Nephron progenitor cell (in vitro differentiated cells): ENCODE measurements at regions not wholly inside any gene's neighbourhood (a gene's known extent, or its start where the extent isn't known, plus 50 kb on each side); places are given as distances from the start of the nearest gene placed in this dataset.

Experiments used
- DNase-seq: peaks from one replicate; pipeline ENCODE4 v3.0.0; 2021
- H3K27ac Mint-ChIP-seq: 2 replicates; pipeline ENCODE4 v1.8.0; 2021; ENCODE audit warnings: mild to moderate bottlenecking, moderate library complexity, mixed read lengths
- H3K27me3 Mint-ChIP-seq: 2 replicates; pipeline ENCODE4 v1.8.0; 2021; ENCODE audit warnings: mild to moderate bottlenecking, low read depth, mixed read lengths; ENCODE audit not compliant: poor library complexity
- H3K36me3 Mint-ChIP-seq: 2 replicates; pipeline ENCODE4 v1.8.0; 2021; ENCODE audit warnings: low read depth, mixed read lengths
- H3K4me1 Mint-ChIP-seq: 2 replicates; pipeline ENCODE4 v1.8.0; 2021; ENCODE audit warnings: mixed read lengths
- H3K4me3 Mint-ChIP-seq: 2 replicates; pipeline ENCODE4 v1.8.0; 2021; ENCODE audit warnings: mild to moderate bottlenecking, moderate library complexity, mixed read lengths
- H3K9me3 Mint-ChIP-seq: 2 replicates; pipeline ENCODE4 v1.8.0; 2021; ENCODE audit warnings: mild to moderate bottlenecking, moderate library complexity, mixed read lengths
- TF ChIP-seq, protein P1 (sequence below): fragments of 200-600 bp; sonication (generic); IDR thresholded peaks from 2 replicates; pipeline ENCODE4 v1.5.0; 2021; ENCODE audit warnings: antibody characterized with exemption

DNA sequence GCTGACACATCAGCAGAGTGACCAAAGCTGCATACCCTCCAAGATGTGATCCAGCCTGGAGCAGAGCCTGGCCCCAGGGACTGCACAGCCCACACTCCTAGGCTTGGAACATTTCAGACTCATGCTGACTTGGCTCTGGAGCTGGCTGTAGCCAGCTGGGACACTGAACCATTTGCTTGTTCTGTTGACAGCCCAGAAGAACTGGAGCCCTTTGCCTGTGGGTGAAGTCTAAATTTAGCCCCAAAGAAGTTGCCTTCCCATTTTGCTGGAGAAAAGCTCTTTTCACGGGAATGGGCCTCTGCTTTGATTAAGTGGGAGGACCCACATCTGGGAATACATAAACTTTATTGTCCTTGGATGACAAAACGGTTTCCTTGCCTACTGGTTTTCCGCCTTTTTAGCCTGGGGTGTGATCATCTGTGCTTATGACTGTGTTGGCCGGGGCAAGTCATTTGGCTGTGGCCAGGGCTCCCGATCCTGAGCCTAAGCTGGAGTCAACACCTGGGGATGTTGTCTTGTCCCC is 186.2 kb upstream of the BMPER start:
- no peaks in the 10 kb centered on the region for H3K36me3 Mint-ChIP-seq
- H3K9me3 Mint-ChIP-seq: peaks cover 16% of the 10 kb centered on the region
- peaks cover 57% of the 10 kb centered on the region for H3K4me1 Mint-ChIP-seq
- H3K27ac Mint-ChIP-seq: peak overlapping the region; percentile 90
- no peak for DNase-seq
- H3K27me3 Mint-ChIP-seq: peaks cover 12% of the 10 kb centered on the region
- H3K4me3 Mint-ChIP-seq: no peak overlapping the region
- TF ChIP-seq, protein P1, sequence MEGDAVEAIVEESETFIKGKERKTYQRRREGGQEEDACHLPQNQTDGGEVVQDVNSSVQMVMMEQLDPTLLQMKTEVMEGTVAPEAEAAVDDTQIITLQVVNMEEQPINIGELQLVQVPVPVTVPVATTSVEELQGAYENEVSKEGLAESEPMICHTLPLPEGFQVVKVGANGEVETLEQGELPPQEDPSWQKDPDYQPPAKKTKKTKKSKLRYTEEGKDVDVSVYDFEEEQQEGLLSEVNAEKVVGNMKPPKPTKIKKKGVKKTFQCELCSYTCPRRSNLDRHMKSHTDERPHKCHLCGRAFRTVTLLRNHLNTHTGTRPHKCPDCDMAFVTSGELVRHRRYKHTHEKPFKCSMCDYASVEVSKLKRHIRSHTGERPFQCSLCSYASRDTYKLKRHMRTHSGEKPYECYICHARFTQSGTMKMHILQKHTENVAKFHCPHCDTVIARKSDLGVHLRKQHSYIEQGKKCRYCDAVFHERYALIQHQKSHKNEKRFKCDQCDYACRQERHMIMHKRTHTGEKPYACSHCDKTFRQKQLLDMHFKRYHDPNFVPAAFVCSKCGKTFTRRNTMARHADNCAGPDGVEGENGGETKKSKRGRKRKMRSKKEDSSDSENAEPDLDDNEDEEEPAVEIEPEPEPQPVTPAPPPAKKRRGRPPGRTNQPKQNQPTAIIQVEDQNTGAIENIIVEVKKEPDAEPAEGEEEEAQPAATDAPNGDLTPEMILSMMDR: no peak

DNA sequence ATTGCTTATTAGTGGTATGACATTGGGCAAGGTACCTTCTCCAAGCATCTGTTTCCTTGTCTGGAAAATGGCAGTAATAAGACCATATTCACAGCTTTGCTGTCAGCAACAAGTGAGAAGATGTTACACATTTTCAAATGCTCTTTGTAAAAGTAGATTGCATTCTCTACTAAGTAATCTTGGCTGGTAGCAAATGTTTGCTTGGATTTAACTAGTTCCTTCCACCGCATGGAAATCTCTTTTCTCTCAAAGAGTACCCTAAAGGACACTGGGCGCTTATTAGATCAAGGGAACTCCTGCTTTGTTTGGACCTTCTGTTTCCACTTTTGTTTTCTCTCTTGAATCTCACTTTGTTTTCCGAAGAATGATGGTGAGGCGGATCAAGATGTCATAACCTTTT is 185.2 kb upstream of the BMPER start:
- DNase-seq: no peak
- Mint-ChIP-seq H3K36me3 (no peaks in the 10 kb centered on the region), H3K27ac (no peak overlapping the region), H3K4me1 (peaks cover 62% of the 10 kb centered on the region), H3K9me3 (peaks cover 11% of the 10 kb centered on the region), H3K27me3 (peaks cover 2% of the 10 kb centered on the region), H3K4me3 (no peak overlapping the region)
- TF ChIP-seq, protein P1: no peak

DNA sequence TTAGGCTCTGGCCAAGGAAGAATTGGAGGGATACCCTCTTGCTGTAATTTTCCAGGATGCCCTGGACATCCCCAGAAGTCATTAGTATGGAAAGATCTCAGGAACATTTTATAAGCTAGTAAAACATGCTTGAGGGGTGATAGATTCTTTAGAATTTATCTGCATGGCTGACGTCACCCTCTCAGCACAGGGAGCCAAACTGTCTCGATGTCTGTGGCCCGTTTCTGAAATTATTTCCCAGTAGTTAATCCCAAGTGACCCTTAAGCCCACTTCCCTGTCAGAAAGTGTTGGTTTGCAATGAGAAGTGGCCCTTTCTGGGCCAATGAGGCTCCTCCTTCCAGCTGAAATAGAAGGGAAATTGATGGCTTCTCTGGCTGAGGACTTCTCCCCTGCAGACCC is 184.5 kb upstream of the BMPER start:
- H3K4me1 Mint-ChIP-seq: peaks cover 70% of the 10 kb centered on the region

DNA sequence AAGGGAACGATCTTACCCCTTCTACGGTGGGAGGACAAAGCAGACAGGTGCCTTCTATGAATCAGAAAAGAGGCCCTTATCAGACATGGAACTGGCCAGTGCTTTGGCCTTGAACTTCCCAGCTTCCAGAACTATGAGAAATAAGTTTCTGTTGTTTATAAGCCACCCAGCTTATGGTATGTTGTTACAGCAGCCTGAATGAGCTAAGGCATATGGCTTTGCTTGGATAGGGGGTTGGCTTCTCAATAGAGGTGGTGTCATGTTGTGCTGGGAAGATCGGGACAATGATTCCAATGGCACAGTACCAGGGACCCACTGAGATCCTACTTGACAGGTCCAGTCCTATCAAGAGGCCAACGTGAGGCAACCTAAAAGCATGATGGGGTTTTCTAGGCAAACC is 183.4 kb upstream of the BMPER start:
- Mint-ChIP-seq H3K4me1 (peaks cover 72% of the 10 kb centered on the region), H3K27me3 (no peaks in the 10 kb centered on the region), H3K36me3 (no peaks in the 10 kb centered on the region), H3K9me3 (peaks cover 6% of the 10 kb centered on the region), H3K27ac (no peak overlapping the region), H3K4me3 (no peak overlapping the region)
- TF ChIP-seq, protein P1: no peak
- DNase-seq: no peak

More for the DNA sequence above, 184.5 kb upstream of the BMPER start:
- TF ChIP-seq, protein P1: no peak
- no peak overlapping the region for H3K27ac Mint-ChIP-seq
- H3K9me3 Mint-ChIP-seq: peaks cover 6% of the 10 kb centered on the region
- H3K36me3 Mint-ChIP-seq: no peaks in the 10 kb centered on the region
- DNase-seq: no peak
- no peak overlapping the region for H3K4me3 Mint-ChIP-seq
- no peaks in the 10 kb centered on the region for H3K27me3 Mint-ChIP-seq

DNA sequence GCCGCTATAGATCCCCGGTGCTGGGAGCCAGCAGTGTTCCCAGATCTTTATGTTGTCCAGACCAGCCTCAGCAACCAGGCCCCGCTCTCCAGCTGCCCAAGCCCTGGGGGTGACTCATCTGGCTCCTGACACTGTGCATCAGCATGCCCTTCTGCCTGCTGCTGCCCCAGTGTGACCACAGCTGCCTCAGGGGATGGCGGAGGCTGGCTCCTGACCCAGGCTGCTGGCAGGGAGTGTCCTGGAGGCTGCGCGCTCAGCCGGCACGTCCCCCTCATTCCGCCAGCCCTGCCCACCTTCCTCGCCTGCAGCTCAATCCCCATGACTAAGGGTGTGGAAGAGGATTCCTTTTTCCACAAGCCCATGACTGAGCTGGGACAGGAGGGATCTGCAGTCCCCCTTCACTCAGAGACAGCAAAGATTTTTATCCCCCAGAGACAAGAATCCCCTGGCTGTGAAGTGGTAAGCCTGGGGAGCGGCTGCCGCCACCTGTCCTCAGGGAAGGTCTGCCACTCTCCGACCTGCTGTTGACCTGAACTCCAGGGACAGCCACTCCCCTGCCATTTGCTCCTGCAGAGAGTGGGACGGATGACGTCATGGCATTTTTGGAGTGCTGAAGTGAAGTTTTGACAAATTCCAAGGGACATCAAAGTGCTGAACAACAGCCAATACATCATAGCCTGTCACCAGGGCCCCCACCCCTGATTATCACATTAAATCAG is 182.8 kb upstream of the BMPER start:
- no peaks in the 10 kb centered on the region for H3K36me3 Mint-ChIP-seq
- peak; percentile 59 for DNase-seq
- H3K4me1 Mint-ChIP-seq: peaks cover 72% of the 10 kb centered on the region
- H3K27ac Mint-ChIP-seq: peak overlapping the region; percentile 90
- no peaks in the 10 kb centered on the region for H3K27me3 Mint-ChIP-seq
- TF ChIP-seq, protein P1: no peak
- H3K9me3 Mint-ChIP-seq: peaks cover 6% of the 10 kb centered on the region
- H3K4me3 Mint-ChIP-seq: peak overlapping the region; percentile 63

DNA sequence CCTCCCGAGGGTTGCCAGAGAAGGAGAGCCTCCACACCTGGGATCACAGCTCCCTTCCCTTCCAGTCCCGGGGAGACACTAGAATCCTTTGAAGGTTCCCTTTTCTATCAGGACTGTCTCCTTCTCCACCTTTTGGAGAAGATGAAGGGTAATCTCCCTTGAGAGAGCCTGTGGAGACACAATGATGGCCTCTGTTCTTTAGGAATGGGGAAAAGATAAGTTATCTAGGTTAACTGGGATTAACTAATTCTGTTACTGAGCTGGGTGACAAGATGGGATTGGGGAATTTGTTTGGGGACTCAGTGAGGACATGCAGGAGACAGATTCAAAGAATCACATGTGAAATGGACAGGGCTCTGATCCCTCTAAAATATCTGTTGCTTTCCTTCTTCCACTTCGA is 181.1 kb upstream of the BMPER start:
- H3K4me3 Mint-ChIP-seq: no peak overlapping the region
- TF ChIP-seq, protein P1: no peak
- no peak for DNase-seq
- peaks cover 74% of the 10 kb centered on the region for H3K4me1 Mint-ChIP-seq
- H3K9me3 Mint-ChIP-seq: peaks cover 6% of the 10 kb centered on the region
- H3K36me3 Mint-ChIP-seq: no peaks in the 10 kb centered on the region
- no peak overlapping the region for H3K27ac Mint-ChIP-seq
- H3K27me3 Mint-ChIP-seq: no peaks in the 10 kb centered on the region
